IPS DF 4.7 (cell line): ENCODE measurements at regions not wholly inside any gene's neighbourhood (a gene's known extent, or its start where the extent isn't known, plus 50 kb on each side); places are given as distances from the start of the nearest gene placed in this dataset.

Experiments
- DNase-seq: peaks from one replicate; pipeline ENCODE4 v3.0.0-alpha.2; 2013; ENCODE audit warnings: low spot score; ENCODE audit errors: extremely low read depth

- DNase-seq = no peak
Measured at GRCh38 chr9:108197899-108198298, 657.9 kb downstream of the ACTL7B start.

GRCh38 chr9:108197008-108197365 lies 658.8 kb downstream of the ACTL7B start:
- DNase-seq = no peak

GRCh38 chr9:108196332-108197007 lies 659.3 kb downstream of the ACTL7B start:
- no peak for DNase-seq

GRCh38 chr9:108194154-108194553 lies 661.6 kb downstream of the ACTL7B start:
- no peak for DNase-seq

- no peak for DNase-seq
Measured at GRCh38 chr9:108193026-108193710, 662.6 kb downstream of the ACTL7B start.

- no peak for DNase-seq
Measured at GRCh38 chr9:108191065-108191464, 664.7 kb downstream of the ACTL7B start.

GRCh38 chr9:108188976-108189375 lies 666.8 kb downstream of the ACTL7B start:
- DNase-seq = no peak

GRCh38 chr9:108188482-108188881 lies 667.3 kb downstream of the ACTL7B start:
- no peak for DNase-seq

- no peak for DNase-seq
Measured at GRCh38 chr9:108186642-108187395, 669.0 kb downstream of the ACTL7B start.

GRCh38 chr9:108185613-108186012 lies 670.2 kb downstream of the ACTL7B start:
- no peak for DNase-seq

- DNase-seq = no peak
Measured at GRCh38 chr9:108184941-108185340, 670.8 kb downstream of the ACTL7B start.

- no peak for DNase-seq
Measured at GRCh38 chr9:108184009-108184408, 671.8 kb downstream of the ACTL7B start.

- DNase-seq = no peak
Measured at GRCh38 chr9:108182950-108183381, 672.8 kb downstream of the ACTL7B start.

GRCh38 chr9:108182270-108182669 lies 673.5 kb downstream of the ACTL7B start:
- no peak for DNase-seq

- no peak for DNase-seq
Measured at GRCh38 chr9:108181441-108181840, 674.3 kb downstream of the ACTL7B start.

GRCh38 chr9:108180541-108180940 lies 675.2 kb downstream of the ACTL7B start:
- DNase-seq = no peak

- DNase-seq = no peak
Measured at GRCh38 chr9:108178318-108178717, 677.5 kb downstream of the ACTL7B start.

- DNase-seq = no peak
Measured at GRCh38 chr9:108168236-108168850, 678.8 kb upstream of the KLF4 start.

- no peak for DNase-seq
Measured at GRCh38 chr9:108167136-108167900, 677.7 kb upstream of the KLF4 start.

GRCh38 chr9:108166519-108166918 lies 677.0 kb upstream of the KLF4 start:
- no peak for DNase-seq

- no peak for DNase-seq
Measured at GRCh38 chr9:108163321-108164005, 673.9 kb upstream of the KLF4 start.
